ENCODE measurements at regions not wholly inside any gene's neighbourhood (a gene's known extent, or its start where the extent isn't known, plus 50 kb on each side); places are given as distances from the start of the nearest gene placed in this dataset.

- no peak for DNase-seq
Observed at GRCh38 chr18:75574187-75574586, 146.7 kb upstream of the SMIM21 start.

DNA sequence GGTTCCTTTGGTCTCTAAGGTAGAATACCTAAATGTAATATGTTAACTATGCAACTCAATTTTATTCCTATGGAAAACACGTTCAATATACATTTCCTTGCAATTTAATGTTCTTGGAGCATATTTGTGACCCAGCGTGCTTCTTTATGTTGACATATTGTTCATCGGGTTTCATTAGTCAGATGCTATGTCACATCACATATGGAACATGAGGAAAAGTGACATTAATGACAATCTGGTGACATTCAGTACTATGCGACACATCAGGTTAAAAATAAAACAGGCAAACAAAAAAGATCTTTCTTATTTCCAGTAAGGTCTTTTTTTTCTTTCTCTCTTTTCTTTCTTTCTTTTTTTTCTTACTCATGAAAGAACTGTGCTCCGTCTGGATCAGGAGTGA lies 135.6 kb upstream of the SMIM21 start:
- no peak for DNase-seq

- no peak for DNase-seq
Observed at GRCh38 chr18:75562216-75562615, 134.7 kb upstream of the SMIM21 start.

DNA sequence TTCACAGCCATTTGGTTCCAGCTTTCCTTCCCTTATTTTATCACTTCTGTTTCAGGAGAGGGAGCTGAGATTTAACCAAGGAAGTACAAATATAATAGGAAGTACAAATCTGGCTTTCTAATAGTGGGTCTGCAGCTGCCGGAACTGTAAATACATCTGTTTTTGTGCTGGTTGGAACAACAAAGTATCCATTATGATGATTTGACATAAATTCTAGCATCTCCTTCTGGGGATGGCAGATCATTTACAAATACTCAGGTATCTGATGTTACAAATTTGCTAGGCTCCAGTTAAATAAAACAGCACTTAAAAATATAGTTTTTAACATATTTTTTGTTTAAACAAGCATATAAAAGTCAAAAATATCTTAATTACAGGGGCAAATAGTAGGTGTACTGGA lies 131.3 kb upstream of the SMIM21 start:
- no peak for DNase-seq

- DNase-seq: no peak
Observed at GRCh38 chr18:75556841-75557240, 129.3 kb upstream of the SMIM21 start.

GRCh38 chr18:75554644-75555185 lies 127.2 kb upstream of the SMIM21 start:
- no peak for DNase-seq

GRCh38 chr18:75554176-75554575 lies 126.7 kb upstream of the SMIM21 start:
- no peak for DNase-seq

GRCh38 chr18:75553021-75553420 lies 125.5 kb upstream of the SMIM21 start:
- no peak for DNase-seq

GRCh38 chr18:75551071-75551470 lies 123.6 kb upstream of the SMIM21 start:
- peak; percentile 3 for DNase-seq

DNA sequence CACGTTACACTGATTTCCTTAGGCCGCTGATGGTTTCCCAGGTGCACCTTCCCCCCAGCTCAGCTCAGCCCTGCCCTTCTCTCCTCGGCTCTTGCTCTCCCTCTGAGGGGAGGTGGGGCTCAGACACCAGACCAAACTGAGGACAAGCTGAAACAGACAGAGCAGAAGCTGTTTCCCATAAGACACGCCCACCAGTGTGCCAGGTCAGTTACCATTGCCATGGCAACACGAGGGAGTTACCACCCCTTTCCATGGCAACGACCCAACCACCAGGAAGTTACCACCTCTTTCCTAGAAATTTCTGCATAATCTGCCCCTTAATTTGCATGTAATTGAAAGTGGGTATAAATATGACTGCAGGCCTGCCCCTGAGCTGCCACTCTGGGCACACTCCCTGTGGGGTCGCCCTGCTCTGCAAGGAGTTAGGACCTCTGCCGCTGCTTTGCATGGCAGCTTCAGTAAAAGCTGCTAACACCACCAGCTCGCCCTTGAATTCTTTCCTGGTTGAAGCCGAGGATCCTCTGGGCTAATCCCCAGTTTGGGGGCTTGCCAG lies 120.9 kb upstream of the SMIM21 start:
- peak; percentile 46 for DNase-seq

GRCh38 chr18:75546964-75547363 lies 119.5 kb upstream of the SMIM21 start:
- DNase-seq: no peak

DNA sequence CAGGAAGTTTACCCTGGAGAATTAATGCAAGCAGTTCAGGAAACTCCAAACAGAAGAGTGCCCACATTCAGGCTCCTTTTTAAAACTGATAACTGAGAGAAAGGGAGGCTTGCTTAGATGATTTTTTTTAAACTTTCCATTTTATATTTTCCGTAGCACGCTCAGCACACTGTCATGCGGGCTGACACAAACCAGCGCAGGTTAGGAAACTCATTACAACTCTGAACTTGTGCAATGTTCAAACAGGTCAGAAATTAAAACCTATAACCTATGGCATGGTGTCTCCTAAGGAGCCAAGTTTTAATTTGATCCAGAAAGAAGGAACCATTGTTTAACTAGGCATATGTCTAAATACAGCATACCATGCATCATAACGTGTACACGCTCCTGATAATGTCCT lies 117.7 kb upstream of the SMIM21 start:
- DNase-seq: no peak

- DNase-seq: no peak
Observed at GRCh38 chr18:75544496-75544895, 117.0 kb upstream of the SMIM21 start.

DNA sequence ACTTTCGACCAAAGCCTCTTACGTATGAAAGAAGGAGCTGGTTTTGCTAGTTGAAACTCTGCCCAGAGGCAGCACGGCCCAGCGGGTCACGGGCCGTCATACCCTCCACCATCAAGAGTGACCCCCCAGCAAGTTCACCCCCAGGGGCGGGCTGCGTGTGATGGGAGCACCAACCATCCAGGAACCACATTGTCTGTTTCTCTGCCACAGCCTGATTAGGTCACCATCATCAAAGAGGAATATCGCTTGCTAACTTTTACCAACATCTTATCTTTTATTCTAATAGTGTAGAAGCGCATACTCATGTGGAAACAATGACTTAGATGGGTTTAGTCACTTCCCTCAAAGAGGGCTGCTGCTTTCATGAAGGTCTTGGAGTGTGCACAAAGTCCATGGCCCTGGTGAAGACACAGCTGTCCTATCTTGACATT lies 116.6 kb upstream of the SMIM21 start:
- DNase-seq: no peak

DNA sequence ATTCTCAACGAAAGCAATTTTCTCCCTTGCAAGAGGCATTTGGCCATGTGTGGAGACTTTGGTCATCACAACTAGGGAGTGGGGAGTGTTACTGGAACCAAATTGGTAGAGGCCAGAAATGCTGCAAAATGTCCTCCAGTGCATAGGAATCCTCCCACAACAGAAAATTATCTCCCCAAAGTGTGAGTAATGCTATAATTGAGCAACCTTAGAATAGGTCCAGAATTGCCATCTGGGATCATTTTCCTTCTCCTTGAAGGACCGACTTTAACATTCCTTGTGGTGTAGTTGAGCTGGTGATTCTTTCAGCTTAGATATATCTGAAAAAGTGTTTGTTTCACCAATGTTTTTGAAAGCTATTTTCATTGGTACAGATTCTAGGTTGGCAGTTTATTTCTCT lies 111.2 kb upstream of the SMIM21 start:
- no peak for DNase-seq

- no peak for DNase-seq
Observed at GRCh38 chr18:75533950-75534349, 106.4 kb upstream of the SMIM21 start.

DNA sequence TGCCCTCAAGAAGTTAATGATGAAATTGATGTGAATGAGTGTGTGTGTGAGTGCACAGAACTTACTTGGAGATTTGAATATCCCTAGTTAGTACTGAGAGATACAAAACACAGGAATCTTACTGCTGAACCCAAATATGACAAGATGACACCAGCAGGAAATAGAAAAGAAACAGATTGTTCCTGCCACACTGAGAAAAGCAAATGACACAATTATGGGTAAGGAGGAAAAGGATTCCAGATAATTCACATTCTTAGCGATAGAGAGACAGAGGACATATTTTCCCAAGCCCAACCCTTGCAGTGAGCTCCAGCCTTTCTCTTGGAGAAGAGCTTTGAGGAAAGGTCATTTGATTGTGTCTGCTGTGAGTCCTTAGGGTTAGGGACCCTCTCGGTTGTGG lies 105.7 kb upstream of the SMIM21 start:
- no peak for DNase-seq

DNA sequence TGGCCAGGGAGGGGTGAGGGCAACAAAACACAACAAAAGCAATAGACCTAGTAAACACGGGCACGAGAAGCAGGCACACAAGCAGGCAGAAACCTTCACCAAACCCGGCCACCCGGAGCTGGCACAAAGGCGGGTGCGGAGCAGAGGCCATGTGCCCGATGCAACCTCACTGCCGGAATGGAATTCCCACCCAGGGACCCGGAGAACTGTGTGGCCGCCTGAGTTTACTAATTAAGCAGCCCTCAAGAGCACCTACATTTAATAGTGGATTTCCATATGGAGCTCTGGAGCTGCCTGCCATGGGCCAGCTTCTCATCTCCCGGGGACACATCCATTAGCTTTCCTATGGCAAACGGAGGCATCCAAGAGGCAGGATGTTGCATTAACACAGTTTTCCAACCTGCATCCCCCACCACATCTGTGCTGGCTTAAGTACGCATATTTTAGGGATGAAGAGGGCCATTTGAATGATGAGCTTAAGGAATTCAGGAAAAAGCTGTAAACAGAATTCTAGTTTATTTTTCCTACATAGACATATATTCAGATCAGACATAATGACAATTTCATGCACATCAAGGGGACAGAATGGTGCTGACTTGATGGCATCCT lies 104.5 kb upstream of the SMIM21 start:
- DNase-seq: no peak

DNA sequence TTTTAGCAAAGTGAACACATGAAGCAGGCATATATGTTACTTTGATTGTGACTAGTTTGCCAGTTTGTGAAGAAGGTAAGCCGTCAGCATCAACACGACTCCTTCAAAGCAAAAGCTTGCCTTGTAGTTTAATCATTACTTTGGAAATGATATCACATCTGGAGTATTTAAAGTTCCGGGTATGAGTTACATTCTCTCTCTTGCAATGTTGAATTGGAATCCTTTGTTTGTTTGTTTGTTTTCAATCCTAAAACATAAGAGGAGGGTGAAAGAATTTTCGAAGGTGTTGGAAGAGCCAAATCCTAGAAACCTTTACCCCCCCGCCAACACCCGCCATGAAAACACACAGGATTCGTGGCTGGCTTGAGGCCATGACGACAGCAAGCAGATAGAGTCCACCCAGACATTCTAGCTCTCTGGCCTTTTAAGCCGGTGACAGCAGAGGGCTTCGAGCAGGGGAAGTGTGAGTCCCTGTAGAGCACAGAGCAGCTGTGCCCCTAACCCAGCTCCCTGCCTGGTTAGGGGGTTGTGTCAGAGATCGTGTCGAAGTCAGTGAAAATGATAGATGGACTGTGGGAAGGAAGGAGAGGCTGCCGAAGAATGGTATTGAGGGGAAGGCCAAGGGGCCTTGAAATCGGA lies 103.8 kb upstream of the SMIM21 start:
- no peak for DNase-seq

DNA sequence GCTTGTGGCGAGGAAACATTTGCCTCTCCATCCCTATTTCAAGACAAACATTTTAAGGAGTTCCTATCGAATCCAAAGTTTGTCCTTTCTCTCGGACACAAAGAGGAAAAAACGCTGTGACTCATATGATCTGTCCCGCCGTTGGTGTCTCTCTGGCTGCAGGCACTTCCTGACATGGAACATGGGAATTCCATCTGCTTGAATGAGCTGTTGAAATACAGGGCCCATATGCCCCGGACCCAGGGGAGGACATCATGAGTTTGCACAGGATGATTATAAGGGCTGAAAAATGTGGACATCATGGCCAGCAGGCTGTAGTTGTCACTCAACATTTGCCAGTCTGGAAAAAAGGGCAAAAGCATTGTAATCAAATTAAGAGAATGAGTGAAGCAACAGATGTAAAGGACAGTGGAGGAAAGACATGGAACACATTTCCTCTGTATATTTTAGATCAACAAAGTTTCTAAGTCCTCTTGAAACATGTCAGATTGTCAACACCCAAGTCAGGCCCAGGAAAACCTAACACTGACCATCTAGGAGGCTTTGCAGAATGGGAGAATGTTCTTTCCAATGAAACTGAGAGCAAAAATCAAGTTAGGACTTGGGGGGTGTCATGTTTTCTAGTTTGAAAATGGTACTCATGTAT lies 103.2 kb upstream of the SMIM21 start:
- no peak for DNase-seq

DNA sequence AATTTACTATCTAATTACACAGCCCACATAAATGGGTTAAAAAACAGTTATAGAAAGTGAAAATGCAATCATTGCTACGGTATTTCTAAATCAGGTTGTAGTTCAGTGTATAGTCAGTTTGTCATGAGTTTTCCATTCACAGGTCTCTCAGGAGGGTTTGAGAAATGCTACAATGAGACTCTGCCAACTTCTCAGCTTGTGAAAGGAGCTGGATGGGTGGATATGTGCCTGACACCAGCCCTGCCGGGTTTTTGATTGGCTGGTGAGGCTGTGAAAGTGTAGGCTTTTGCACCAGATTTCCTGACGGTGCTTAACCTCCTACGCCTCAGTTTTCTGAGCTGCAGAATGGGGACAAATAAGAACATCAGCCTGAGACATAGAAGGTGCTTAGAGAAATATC lies 102.6 kb upstream of the SMIM21 start:
- no peak for DNase-seq

- no peak for DNase-seq
Observed at GRCh38 chr18:75529394-75529793, 101.9 kb upstream of the SMIM21 start.

- DNase-seq: no peak
Observed at GRCh38 chr18:75527848-75528685, 100.6 kb upstream of the SMIM21 start.
